ENCODE measurements at regions not wholly inside any gene's neighbourhood (a gene's known extent, or its start where the extent isn't known, plus 50 kb on each side); places are given as distances from the start of the nearest gene placed in this dataset.
A peak's percentile ranks its signal among the peaks of the same experiment; 100 is the strongest.

- Histone ChIP-seq H2AFZ (ENCODE audit: low read length) (peak overlapping the region; percentile 83), H4K20me1 (ENCODE audit: insufficient read depth, low read length, poor library complexity, severe bottlenecking) (no peaks in the 10 kb centered on the region), H3K4me2 (ENCODE audit: low read depth, low read length, poor library complexity, severe bottlenecking) (no peak overlapping the region), H3K27me3 (ENCODE audit: insufficient read depth, low read length, poor library complexity, severe bottlenecking) (no peaks in the 10 kb centered on the region), H3K4me3 (ENCODE audit: low read length, poor library complexity, severe bottlenecking) (no peak overlapping the region), H3K4me1 (ENCODE audit: insufficient read depth, low read length, poor library complexity, severe bottlenecking) (peaks cover 44% of the 10 kb centered on the region), H3K9ac (ENCODE audit: low read depth, low read length, poor library complexity, severe bottlenecking) (no peak overlapping the region), H3K9me3 (ENCODE audit: insufficient read depth, low read depth, low read length) (no peaks in the 10 kb centered on the region), H3K79me2 (ENCODE audit: insufficient read depth, low read length) (no peaks in the 10 kb centered on the region), H3F3A (ENCODE audit: low read depth) (no peaks in the 10 kb centered on the region; the same call in 1 of the 2 replicates), H3K9me2 (replicated peaks; ENCODE audit: low read depth, low read length) (no peaks in the 10 kb centered on the region), H3K36me3 (ENCODE audit: insufficient read depth, low read length) (no peaks in the 10 kb centered on the region)
- TF ChIP-seq, protein P1, sequence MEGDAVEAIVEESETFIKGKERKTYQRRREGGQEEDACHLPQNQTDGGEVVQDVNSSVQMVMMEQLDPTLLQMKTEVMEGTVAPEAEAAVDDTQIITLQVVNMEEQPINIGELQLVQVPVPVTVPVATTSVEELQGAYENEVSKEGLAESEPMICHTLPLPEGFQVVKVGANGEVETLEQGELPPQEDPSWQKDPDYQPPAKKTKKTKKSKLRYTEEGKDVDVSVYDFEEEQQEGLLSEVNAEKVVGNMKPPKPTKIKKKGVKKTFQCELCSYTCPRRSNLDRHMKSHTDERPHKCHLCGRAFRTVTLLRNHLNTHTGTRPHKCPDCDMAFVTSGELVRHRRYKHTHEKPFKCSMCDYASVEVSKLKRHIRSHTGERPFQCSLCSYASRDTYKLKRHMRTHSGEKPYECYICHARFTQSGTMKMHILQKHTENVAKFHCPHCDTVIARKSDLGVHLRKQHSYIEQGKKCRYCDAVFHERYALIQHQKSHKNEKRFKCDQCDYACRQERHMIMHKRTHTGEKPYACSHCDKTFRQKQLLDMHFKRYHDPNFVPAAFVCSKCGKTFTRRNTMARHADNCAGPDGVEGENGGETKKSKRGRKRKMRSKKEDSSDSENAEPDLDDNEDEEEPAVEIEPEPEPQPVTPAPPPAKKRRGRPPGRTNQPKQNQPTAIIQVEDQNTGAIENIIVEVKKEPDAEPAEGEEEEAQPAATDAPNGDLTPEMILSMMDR (conservative IDR thresholded peaks at IDR 0.05; ENCODE audit: low read length): no peak
- TF ChIP-seq EZH2phosphoT487 (IDR thresholded peaks at IDR 0.05; ENCODE audit: borderline replicate concordance): no peak
These were observed 197.4 kb upstream of the PRPS1L1 start for GRCh38 chr7:18225067-18225466.

- no peaks in the 10 kb centered on the region for H3K9me3 ChIP-seq (ENCODE audit: insufficient read depth, low read depth, low read length)
- H3K79me2 ChIP-seq (ENCODE audit: insufficient read depth, low read length): no peaks in the 10 kb centered on the region
- H3K9me2 ChIP-seq (replicated peaks; ENCODE audit: low read depth, low read length): no peaks in the 10 kb centered on the region
- H4K20me1 ChIP-seq (ENCODE audit: insufficient read depth, low read length, poor library complexity, severe bottlenecking): no peaks in the 10 kb centered on the region
- no peaks in the 10 kb centered on the region for H3F3A ChIP-seq (ENCODE audit: low read depth)
- H3K36me3 ChIP-seq (ENCODE audit: insufficient read depth, low read length): no peaks in the 10 kb centered on the region
- no peak overlapping the region for H3K4me3 ChIP-seq (ENCODE audit: low read length, poor library complexity, severe bottlenecking)
- H3K4me1 ChIP-seq (ENCODE audit: insufficient read depth, low read length, poor library complexity, severe bottlenecking): peaks cover 35% of the 10 kb centered on the region
- H3K4me2 ChIP-seq (ENCODE audit: low read depth, low read length, poor library complexity, severe bottlenecking): no peak overlapping the region
- no peak overlapping the region for H3K9ac ChIP-seq (ENCODE audit: low read depth, low read length, poor library complexity, severe bottlenecking)
- H2AFZ ChIP-seq (ENCODE audit: low read length): peak overlapping the region; percentile 45; the same call in 1 of the 2 replicates
- TF ChIP-seq, protein P1 (conservative IDR thresholded peaks at IDR 0.05; ENCODE audit: low read length): no peak
- no peak for TF ChIP-seq EZH2phosphoT487 (IDR thresholded peaks at IDR 0.05; ENCODE audit: borderline replicate concordance)
- H3K27me3 ChIP-seq (ENCODE audit: insufficient read depth, low read length, poor library complexity, severe bottlenecking): no peaks in the 10 kb centered on the region
These were observed 199.0 kb upstream of the PRPS1L1 start for GRCh38 chr7:18226598-18226997.

DNA sequence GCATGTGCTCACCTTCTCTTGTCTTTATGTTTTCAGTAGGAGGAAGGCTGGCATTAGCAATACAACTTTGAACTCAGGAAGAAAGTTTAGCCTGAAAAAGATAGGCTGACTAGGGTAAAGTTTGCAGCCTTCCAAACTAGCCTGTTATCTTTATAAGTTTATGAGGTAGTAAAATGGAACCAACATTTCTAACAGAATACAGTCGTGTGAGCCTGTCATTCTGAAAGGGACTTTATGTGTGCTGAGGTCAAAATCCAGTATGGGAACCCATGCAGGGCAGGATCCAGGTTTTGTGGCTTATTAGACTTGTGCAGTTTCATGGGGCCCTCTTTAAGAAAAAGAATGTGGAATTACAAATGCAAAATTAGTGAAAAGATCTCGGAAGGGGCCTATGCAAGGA is 201.0 kb upstream of the PRPS1L1 start:
- TF ChIP-seq EZH2phosphoT487 (IDR thresholded peaks at IDR 0.05; ENCODE audit: borderline replicate concordance): no peak
- H3K79me2 ChIP-seq (ENCODE audit: insufficient read depth, low read length): no peaks in the 10 kb centered on the region
- H3F3A ChIP-seq (ENCODE audit: low read depth): no peaks in the 10 kb centered on the region
- no peaks in the 10 kb centered on the region for H3K36me3 ChIP-seq (ENCODE audit: insufficient read depth, low read length)
- no peak overlapping the region for H3K4me3 ChIP-seq (ENCODE audit: low read length, poor library complexity, severe bottlenecking)
- H3K4me2 ChIP-seq (ENCODE audit: low read depth, low read length, poor library complexity, severe bottlenecking): no peak overlapping the region
- H3K9me3 ChIP-seq (ENCODE audit: insufficient read depth, low read depth, low read length): no peaks in the 10 kb centered on the region
- peaks cover 18% of the 10 kb centered on the region for H3K4me1 ChIP-seq (ENCODE audit: insufficient read depth, low read length, poor library complexity, severe bottlenecking)
- H2AFZ ChIP-seq (ENCODE audit: low read length): peak overlapping the region; percentile 14
- H4K20me1 ChIP-seq (ENCODE audit: insufficient read depth, low read length, poor library complexity, severe bottlenecking): no peaks in the 10 kb centered on the region
- no peak overlapping the region for H3K9ac ChIP-seq (ENCODE audit: low read depth, low read length, poor library complexity, severe bottlenecking)
- no peaks in the 10 kb centered on the region for H3K27me3 ChIP-seq (ENCODE audit: insufficient read depth, low read length, poor library complexity, severe bottlenecking)
- H3K9me2 ChIP-seq (replicated peaks; ENCODE audit: low read depth, low read length): no peaks in the 10 kb centered on the region

DNA sequence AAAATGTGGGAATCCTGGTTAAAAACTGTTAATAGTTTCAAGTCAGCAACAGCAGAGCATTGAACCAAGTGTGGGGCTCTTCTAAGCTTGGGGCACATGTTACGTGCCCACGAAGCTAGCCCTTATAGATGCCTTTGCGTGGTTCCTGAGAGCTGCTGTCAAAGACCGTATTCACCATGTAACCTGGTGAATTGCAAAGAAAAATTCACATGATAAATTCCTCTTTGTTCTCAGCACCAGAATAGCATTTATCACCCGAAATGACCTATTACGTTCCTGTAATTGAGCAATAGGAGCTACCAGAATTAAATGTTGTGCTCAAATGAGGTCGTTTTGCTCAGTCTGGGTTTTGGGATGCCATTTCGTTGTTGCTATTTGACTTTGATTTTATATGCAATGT is 202.6 kb upstream of the PRPS1L1 start:
- Histone ChIP-seq H3K79me2 (ENCODE audit: insufficient read depth, low read length) (no peaks in the 10 kb centered on the region), H2AFZ (ENCODE audit: low read length) (no peak overlapping the region), H3K4me1 (ENCODE audit: insufficient read depth, low read length, poor library complexity, severe bottlenecking) (peaks cover 3% of the 10 kb centered on the region), H3K4me2 (ENCODE audit: low read depth, low read length, poor library complexity, severe bottlenecking) (no peak overlapping the region), H3K36me3 (ENCODE audit: insufficient read depth, low read length) (no peaks in the 10 kb centered on the region), H3K9me3 (ENCODE audit: insufficient read depth, low read depth, low read length) (no peaks in the 10 kb centered on the region), H3K9ac (ENCODE audit: low read depth, low read length, poor library complexity, severe bottlenecking) (no peak overlapping the region), H3K9me2 (replicated peaks; ENCODE audit: low read depth, low read length) (no peaks in the 10 kb centered on the region), H4K20me1 (ENCODE audit: insufficient read depth, low read length, poor library complexity, severe bottlenecking) (no peaks in the 10 kb centered on the region), H3K4me3 (ENCODE audit: low read length, poor library complexity, severe bottlenecking) (no peak overlapping the region), H3F3A (ENCODE audit: low read depth) (no peaks in the 10 kb centered on the region), H3K27me3 (ENCODE audit: insufficient read depth, low read length, poor library complexity, severe bottlenecking) (no peaks in the 10 kb centered on the region)
- TF ChIP-seq, protein P1 (conservative IDR thresholded peaks at IDR 0.05; ENCODE audit: low read length): no peak
- no peak for TF ChIP-seq EZH2phosphoT487 (IDR thresholded peaks at IDR 0.05; ENCODE audit: borderline replicate concordance)
